Activated CD4-positive, alpha-beta T cell treated with anti-CD3 and anti-CD28 coated beads, Interleukin-2, amount 10 ng/mL, durations not matched to agents 7 days and 5 days (primary cell): ENCODE measurements at regions not wholly inside any gene's neighbourhood (a gene's known extent, or its start where the extent isn't known, plus 50 kb on each side); places are given as distances from the start of the nearest gene placed in this dataset.
"Not testable (repeated sequence)": the region's sequence is repeated elsewhere in the genome, so short reads cannot be mapped to it uniquely, and the experiment has no call there.

Experiments used
- CTCF ChIA-PET: fragments of 350-600 bp; sonication (Branson Sonifier 250); formaldehyde crosslinking; loops from one replicate; lab custom pipeline; 2021; ENCODE audit warnings: antibody characterized with exemption; lab: Charles Lee
- POLR2A ChIA-PET: fragments of 350-600 bp; sonication (Branson Sonifier 250); formaldehyde crosslinking; loops from one replicate; lab custom pipeline; 2021; ENCODE audit warnings: antibody characterized with exemption; lab: Charles Lee
- DNase-seq: peaks from one replicate; pipeline ENCODE4 v3.0.0-alpha.2; 2020
- H3K27ac Mint-ChIP-seq: one replicate; pipeline ENCODE4 v1.8.0; 2021; ENCODE audit warnings: mild to moderate bottlenecking, moderate library complexity, mixed read lengths
- H3K27me3 Mint-ChIP-seq: one replicate; pipeline ENCODE4 v1.8.0; 2021; ENCODE audit warnings: mixed read lengths
- H3K36me3 Mint-ChIP-seq: one replicate; pipeline ENCODE4 v1.8.0; 2021; ENCODE audit warnings: low read depth, mixed read lengths
- H3K4me1 Mint-ChIP-seq: one replicate; pipeline ENCODE4 v1.8.0; 2021; ENCODE audit warnings: mixed read lengths
- H3K4me3 Mint-ChIP-seq: one replicate; pipeline ENCODE4 v1.8.0; 2021; ENCODE audit warnings: mild to moderate bottlenecking, moderate library complexity, mixed read lengths
- H3K9me3 Mint-ChIP-seq: one replicate; pipeline ENCODE4 v1.8.0; 2021; ENCODE audit warnings: mixed read lengths

GRCh38 chr12:78359520-78359919 lies 505.1 kb upstream of the SYT1 start:
- Mint-ChIP-seq H3K27ac (no peak overlapping the region), H3K4me1 (no peaks in the 10 kb centered on the region), H3K4me3 (no peak overlapping the region), H3K9me3 (no peaks in the 10 kb centered on the region), H3K36me3 (no peaks in the 10 kb centered on the region), H3K27me3 (no peaks in the 10 kb centered on the region)
- CTCF ChIA-PET, result no interaction called here
- POLR2A ChIA-PET, result no interaction called here
- no peak for DNase-seq

- no peaks in the 10 kb centered on the region for H3K9me3 Mint-ChIP-seq
Observed at GRCh38 chr12:78361683-78362082, 502.9 kb upstream of the SYT1 start.

GRCh38 chr12:78371284-78371683 lies 493.3 kb upstream of the SYT1 start:
- H3K27ac Mint-ChIP-seq, result no peak overlapping the region
- H3K27me3 Mint-ChIP-seq, result no peaks in the 10 kb centered on the region
- CTCF ChIA-PET, result no interaction called here
- no peak for DNase-seq
- H3K36me3 Mint-ChIP-seq, result no peaks in the 10 kb centered on the region
- no peaks in the 10 kb centered on the region for H3K4me1 Mint-ChIP-seq
- POLR2A ChIA-PET, result no interaction called here
- H3K4me3 Mint-ChIP-seq, result no peak overlapping the region
- peaks cover 2% of the 10 kb centered on the region for H3K9me3 Mint-ChIP-seq

More at GRCh38 chr12:78361683-78362082, 502.9 kb upstream of the SYT1 start:
- Mint-ChIP-seq H3K27ac (no peak overlapping the region), H3K4me3 (no peak overlapping the region), H3K4me1 (no peaks in the 10 kb centered on the region), H3K36me3 (no peaks in the 10 kb centered on the region), H3K27me3 (no peaks in the 10 kb centered on the region)
- DNase-seq, result no peak
- ChIA-PET CTCF (no interaction called here), POLR2A (no interaction called here)

- Mint-ChIP-seq H3K27ac (no peak overlapping the region), H3K36me3 (no peaks in the 10 kb centered on the region), H3K4me3 (no peak overlapping the region), H3K4me1 (no peaks in the 10 kb centered on the region), H3K9me3 (peaks cover 13% of the 10 kb centered on the region), H3K27me3 (no peaks in the 10 kb centered on the region)
- no peak for DNase-seq
- ChIA-PET POLR2A (no interaction called here), CTCF (no interaction called here)
Observed at GRCh38 chr12:78375461-78375860, 489.1 kb upstream of the SYT1 start.

DNA sequence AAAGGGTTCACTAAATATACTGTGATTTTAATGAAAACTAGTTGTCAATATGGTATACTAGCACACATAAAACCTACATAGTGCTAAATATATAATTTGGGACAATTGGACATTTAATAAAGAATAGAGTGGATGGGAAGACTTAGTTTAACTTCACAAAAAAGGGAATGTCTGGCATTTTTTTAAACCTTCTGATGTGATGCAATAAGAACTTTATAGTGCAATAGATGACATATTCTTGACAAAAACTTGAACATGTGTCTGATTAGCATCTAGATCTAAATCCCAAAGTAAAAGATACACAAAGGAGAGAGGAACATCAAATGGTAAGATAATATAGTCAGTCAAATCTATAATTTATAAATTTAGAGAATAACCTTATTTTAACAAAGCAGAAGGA lies 488.3 kb upstream of the SYT1 start:
- H3K36me3 Mint-ChIP-seq, result no peaks in the 10 kb centered on the region
- no peaks in the 10 kb centered on the region for H3K27me3 Mint-ChIP-seq
- CTCF ChIA-PET, result no interaction called here
- no peaks in the 10 kb centered on the region for H3K4me1 Mint-ChIP-seq
- H3K9me3 Mint-ChIP-seq, result peaks cover 11% of the 10 kb centered on the region
- DNase-seq, result no peak
- POLR2A ChIA-PET, result no interaction called here
- H3K4me3 Mint-ChIP-seq, result no peak overlapping the region
- no peak overlapping the region for H3K27ac Mint-ChIP-seq

DNA sequence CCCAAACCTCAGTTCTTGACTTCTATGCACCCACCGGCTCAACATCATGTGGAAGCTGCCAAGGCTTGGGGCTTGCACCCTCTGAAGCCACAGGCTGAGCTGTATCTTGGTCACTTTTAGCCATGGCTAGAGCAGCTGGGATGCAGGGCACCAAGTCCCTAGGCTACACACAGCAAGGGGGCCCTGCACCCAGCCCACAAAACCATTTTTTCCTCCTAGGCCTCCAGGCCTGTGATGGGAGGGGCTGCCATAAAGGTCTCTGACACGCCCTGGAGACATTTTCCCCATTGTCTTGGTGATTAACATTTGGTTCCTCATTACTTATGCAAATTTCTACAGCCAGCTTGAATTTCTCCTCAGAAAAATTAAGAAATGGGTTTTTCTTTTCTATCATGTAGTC lies 485.5 kb upstream of the SYT1 start:
- H3K4me3 Mint-ChIP-seq, CTCF ChIA-PET, H3K36me3 Mint-ChIP-seq, H3K4me1 Mint-ChIP-seq, POLR2A ChIA-PET, H3K27me3 Mint-ChIP-seq, H3K27ac Mint-ChIP-seq, DNase-seq: not testable (repeated sequence)
- H3K9me3 Mint-ChIP-seq, result peaks cover 13% of the 10 kb centered on the region

GRCh38 chr12:78383414-78383813 lies 481.2 kb upstream of the SYT1 start:
- CTCF ChIA-PET, result no interaction called here
- H3K9me3 Mint-ChIP-seq, result peaks cover 8% of the 10 kb centered on the region

DNA sequence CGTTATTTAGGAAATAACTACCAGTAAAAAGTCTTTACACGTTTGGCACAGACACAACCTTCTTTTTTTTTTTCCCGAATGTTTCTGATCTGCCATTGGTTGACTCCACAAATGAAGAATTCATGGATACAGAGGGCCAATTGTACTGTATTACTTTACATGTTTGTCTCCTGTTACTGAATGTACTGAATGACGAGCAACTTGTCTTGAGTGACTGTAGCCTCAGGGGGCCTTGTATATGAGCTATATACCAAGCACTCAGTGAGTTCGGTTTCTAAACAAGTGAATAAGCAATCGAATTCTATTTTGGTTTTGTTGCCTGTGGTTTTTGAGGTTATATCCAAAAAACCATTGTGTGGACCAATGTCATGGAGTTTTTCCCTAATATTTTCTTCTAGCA lies 480.0 kb upstream of the SYT1 start:
- Mint-ChIP-seq H3K27me3 (no peaks in the 10 kb centered on the region), H3K4me1 (no peaks in the 10 kb centered on the region), H3K36me3 (no peaks in the 10 kb centered on the region), H3K27ac (no peak overlapping the region), H3K9me3 (peaks cover 3% of the 10 kb centered on the region), H3K4me3 (no peak overlapping the region)
- POLR2A ChIA-PET, result no interaction called here
- DNase-seq, result no peak
- CTCF ChIA-PET, result no interaction called here

More at GRCh38 chr12:78383414-78383813, 481.2 kb upstream of the SYT1 start:
- Mint-ChIP-seq H3K27ac (no peak overlapping the region), H3K27me3 (no peaks in the 10 kb centered on the region), H3K36me3 (no peaks in the 10 kb centered on the region), H3K4me3 (no peak overlapping the region), H3K4me1 (no peaks in the 10 kb centered on the region)
- DNase-seq, result no peak
- POLR2A ChIA-PET, result no interaction called here

DNA sequence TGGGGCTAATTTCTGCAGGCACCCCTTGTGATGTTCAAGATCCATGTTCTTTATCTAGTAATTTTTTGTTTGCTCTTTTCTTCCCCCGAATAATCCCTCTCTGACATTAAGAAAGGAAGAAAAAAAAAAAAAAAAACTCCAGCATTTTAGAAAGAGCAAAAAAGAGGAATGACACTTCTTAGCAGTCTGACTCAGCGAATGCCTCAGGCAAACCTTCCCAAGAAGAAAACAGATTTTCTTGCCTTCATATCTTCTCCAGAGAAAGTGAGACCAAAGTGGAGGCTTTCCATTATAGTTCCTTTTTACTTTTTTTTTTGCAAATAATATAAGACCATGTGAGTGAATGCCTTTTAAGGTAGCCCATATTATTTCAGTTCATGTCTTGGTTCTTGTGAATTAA lies 479.0 kb upstream of the SYT1 start:
- no peaks in the 10 kb centered on the region for H3K27me3 Mint-ChIP-seq
- no peak overlapping the region for H3K4me3 Mint-ChIP-seq
- DNase-seq, result no peak
- H3K27ac Mint-ChIP-seq, result no peak overlapping the region
- ChIA-PET CTCF (no interaction called here), POLR2A (no interaction called here)
- peaks cover 3% of the 10 kb centered on the region for H3K9me3 Mint-ChIP-seq
- H3K4me1 Mint-ChIP-seq, result no peaks in the 10 kb centered on the region
- H3K36me3 Mint-ChIP-seq, result no peaks in the 10 kb centered on the region

DNA sequence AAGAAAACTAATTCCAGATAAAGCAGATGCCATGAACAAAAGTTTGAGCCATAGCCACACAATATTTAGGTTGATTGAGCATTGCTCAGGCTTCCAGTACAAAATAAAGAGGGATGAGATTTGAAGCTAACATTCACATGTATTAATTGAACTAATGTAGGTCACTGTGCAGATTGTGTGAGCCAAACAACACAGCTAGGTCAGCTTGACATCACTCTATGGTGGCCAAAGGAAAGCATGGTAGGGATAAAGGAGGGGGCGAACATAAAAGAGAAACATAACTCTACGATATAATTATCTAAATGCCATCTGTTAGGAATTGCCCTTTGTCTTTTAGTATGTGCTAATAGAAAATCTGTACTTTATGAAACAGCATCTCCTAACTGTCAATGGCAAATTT lies 477.7 kb upstream of the SYT1 start:
- Mint-ChIP-seq H3K27ac (no peak overlapping the region), H3K36me3 (no peaks in the 10 kb centered on the region), H3K4me1 (no peaks in the 10 kb centered on the region), H3K9me3 (peaks cover 3% of the 10 kb centered on the region), H3K4me3 (no peak overlapping the region), H3K27me3 (no peaks in the 10 kb centered on the region)
- ChIA-PET CTCF (no interaction called here), POLR2A (no interaction called here)
- DNase-seq, result no peak

GRCh38 chr12:78387721-78388120 lies 476.9 kb upstream of the SYT1 start:
- no peak for DNase-seq
- Mint-ChIP-seq H3K9me3 (peaks cover 3% of the 10 kb centered on the region), H3K27ac (no peak overlapping the region), H3K4me1 (no peaks in the 10 kb centered on the region), H3K36me3 (no peaks in the 10 kb centered on the region), H3K27me3 (no peaks in the 10 kb centered on the region), H3K4me3 (no peak overlapping the region)
- ChIA-PET CTCF (no interaction called here), POLR2A (no interaction called here)

- H3K27me3 Mint-ChIP-seq, result no peaks in the 10 kb centered on the region
- H3K36me3 Mint-ChIP-seq, result no peaks in the 10 kb centered on the region
- no peaks in the 10 kb centered on the region for H3K4me1 Mint-ChIP-seq
- H3K4me3 Mint-ChIP-seq, result no peak overlapping the region
- peaks cover 3% of the 10 kb centered on the region for H3K9me3 Mint-ChIP-seq
- ChIA-PET CTCF (no interaction called here), POLR2A (no interaction called here)
- H3K27ac Mint-ChIP-seq, result no peak overlapping the region
- DNase-seq, result no peak
Observed at GRCh38 chr12:78388461-78388860, 476.1 kb upstream of the SYT1 start.

DNA sequence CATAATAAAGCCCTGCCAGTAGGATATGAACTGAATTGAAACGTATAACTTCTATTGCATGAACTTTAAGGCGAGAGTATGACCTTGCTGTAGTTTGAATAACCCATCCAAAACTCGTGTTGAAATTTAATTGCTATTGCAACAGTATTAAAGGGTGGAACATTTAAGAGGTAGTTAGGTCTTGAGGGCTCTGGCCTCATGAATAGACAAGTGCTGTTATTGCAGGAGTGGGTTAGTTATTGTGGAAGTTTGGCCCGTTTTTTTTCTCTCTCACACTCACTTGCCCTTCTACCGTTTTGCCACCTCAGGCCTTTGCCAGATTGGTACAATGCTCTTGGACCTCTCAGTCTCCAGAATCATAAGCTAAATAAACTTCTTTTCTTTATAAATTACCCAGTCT lies 473.7 kb upstream of the SYT1 start:
- ChIA-PET CTCF (no interaction called here), POLR2A (no interaction called here)
- no peak for DNase-seq
- Mint-ChIP-seq H3K9me3 (no peaks in the 10 kb centered on the region), H3K27me3 (no peaks in the 10 kb centered on the region), H3K36me3 (no peaks in the 10 kb centered on the region), H3K4me1 (no peaks in the 10 kb centered on the region), H3K4me3 (no peak overlapping the region), H3K27ac (no peak overlapping the region)

DNA sequence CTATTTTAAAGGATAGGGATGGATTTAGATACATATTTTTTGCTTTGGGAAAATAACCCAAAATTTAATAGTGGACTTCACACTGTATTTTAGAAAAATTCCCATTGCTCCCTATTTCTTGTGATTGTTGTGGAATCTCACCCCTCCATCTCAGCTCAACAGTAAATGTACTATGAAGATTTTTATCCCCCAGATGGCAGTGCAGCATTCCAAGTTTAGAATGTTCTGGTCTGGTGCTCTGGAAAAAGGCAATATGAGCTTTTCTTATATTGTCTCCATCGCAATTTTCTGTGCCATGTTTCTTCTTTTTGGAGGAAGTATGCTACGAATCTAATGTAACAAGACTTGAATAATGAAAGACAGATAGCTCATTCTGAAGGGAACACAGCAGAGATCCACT lies 471.7 kb upstream of the SYT1 start:
- no peak overlapping the region for H3K4me3 Mint-ChIP-seq
- H3K27ac Mint-ChIP-seq, result no peak overlapping the region
- CTCF ChIA-PET, result interaction anchor here (0.6 kb wide), 1 partner anchor 12 kb away, joined by 3 read pairs; no protein-coding TSS in a partner anchor
- H3K9me3 Mint-ChIP-seq, result no peaks in the 10 kb centered on the region
- no peaks in the 10 kb centered on the region for H3K36me3 Mint-ChIP-seq
- H3K27me3 Mint-ChIP-seq, result no peaks in the 10 kb centered on the region
- H3K4me1 Mint-ChIP-seq, result no peaks in the 10 kb centered on the region
- no peak for DNase-seq
- POLR2A ChIA-PET, result no interaction called here
